ENCODE measurements at regions not wholly inside any gene's neighbourhood (a gene's known extent, or its start where the extent isn't known, plus 50 kb on each side); places are given as distances from the start of the nearest gene placed in this dataset.

- POLR2A ChIA-PET, result no interaction called here
Observed at GRCh38 chr7:110557-111232, 81.7 kb upstream of the FAM20C start.

More at GRCh38 chr7:110557-111232, 81.7 kb upstream of the FAM20C start:
- TF ChIP-seq NFIC (IDR thresholded peaks at IDR 0.05; ENCODE audit: borderline replicate concordance), result no peak
- no peak for TF ChIP-seq GABPA (IDR thresholded peaks at IDR 0.05; ENCODE audit: low read depth)
- TF ChIP-seq YY1 (IDR thresholded peaks at IDR 0.05; ENCODE audit: low read depth), result no peak
- TF ChIP-seq MXI1 (IDR thresholded peaks at IDR 0.05; ENCODE audit: low read depth, low read length), result no peak
- TF ChIP-seq, protein P1, sequence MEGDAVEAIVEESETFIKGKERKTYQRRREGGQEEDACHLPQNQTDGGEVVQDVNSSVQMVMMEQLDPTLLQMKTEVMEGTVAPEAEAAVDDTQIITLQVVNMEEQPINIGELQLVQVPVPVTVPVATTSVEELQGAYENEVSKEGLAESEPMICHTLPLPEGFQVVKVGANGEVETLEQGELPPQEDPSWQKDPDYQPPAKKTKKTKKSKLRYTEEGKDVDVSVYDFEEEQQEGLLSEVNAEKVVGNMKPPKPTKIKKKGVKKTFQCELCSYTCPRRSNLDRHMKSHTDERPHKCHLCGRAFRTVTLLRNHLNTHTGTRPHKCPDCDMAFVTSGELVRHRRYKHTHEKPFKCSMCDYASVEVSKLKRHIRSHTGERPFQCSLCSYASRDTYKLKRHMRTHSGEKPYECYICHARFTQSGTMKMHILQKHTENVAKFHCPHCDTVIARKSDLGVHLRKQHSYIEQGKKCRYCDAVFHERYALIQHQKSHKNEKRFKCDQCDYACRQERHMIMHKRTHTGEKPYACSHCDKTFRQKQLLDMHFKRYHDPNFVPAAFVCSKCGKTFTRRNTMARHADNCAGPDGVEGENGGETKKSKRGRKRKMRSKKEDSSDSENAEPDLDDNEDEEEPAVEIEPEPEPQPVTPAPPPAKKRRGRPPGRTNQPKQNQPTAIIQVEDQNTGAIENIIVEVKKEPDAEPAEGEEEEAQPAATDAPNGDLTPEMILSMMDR (IDR thresholded peaks at IDR 0.05), result no peak
- TF ChIP-seq TEAD4 (IDR thresholded peaks at IDR 0.05; ENCODE audit: borderline replicate concordance, insufficient read depth), result no peak
- TF ChIP-seq, protein P2, sequence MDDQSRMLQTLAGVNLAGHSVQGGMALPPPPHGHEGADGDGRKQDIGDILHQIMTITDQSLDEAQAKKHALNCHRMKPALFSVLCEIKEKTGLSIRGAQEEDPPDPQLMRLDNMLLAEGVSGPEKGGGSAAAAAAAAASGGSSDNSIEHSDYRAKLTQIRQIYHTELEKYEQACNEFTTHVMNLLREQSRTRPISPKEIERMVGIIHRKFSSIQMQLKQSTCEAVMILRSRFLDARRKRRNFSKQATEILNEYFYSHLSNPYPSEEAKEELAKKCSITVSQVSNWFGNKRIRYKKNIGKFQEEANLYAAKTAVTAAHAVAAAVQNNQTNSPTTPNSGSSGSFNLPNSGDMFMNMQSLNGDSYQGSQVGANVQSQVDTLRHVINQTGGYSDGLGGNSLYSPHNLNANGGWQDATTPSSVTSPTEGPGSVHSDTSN (IDR thresholded peaks at IDR 0.05), result no peak
- TF ChIP-seq MAX (IDR thresholded peaks at IDR 0.05; ENCODE audit: low read depth), result no peak
- TF ChIP-seq RAD21 (IDR thresholded peaks at IDR 0.05; ENCODE audit: low read length), result no peak
- no peak for TF ChIP-seq REST (IDR thresholded peaks at IDR 0.05; ENCODE audit: low read depth, low read length)
- Histone ChIP-seq H3K9me3 (peaks cover 23% of the 10 kb centered on the region), H3K4me1 (ENCODE audit: control insufficient read depth in 1 of 2, insufficient read depth in 2 of 2, low read depth in 1 of 2, low read length in 1 of 2) (no peaks in the 10 kb centered on the region), H3K27me3 (ENCODE audit: insufficient read depth) (no peaks in the 10 kb centered on the region), H4K20me1 (ENCODE audit: insufficient read depth) (no peaks in the 10 kb centered on the region), H3K36me3 (replicated peaks in 1 of 2; ENCODE audit: control insufficient read depth in 1 of 2, insufficient read depth in 2 of 2, low read length in 1 of 2) (no peaks in the 10 kb centered on the region), H3K4me2 (no peak overlapping the region), H3K27ac (ENCODE audit: low read depth in 2 of 2, low read length in 1 of 2) (no peak overlapping the region), H3K79me2 (ENCODE audit: insufficient read depth) (no peaks in the 10 kb centered on the region), H3K9ac (no peak overlapping the region), H3K9me2 (no peaks in the 10 kb centered on the region), H3F3A (replicated peaks; ENCODE audit: insufficient read depth) (no peaks in the 10 kb centered on the region), H2AFZ (ENCODE audit: low read depth) (no peak overlapping the region), H3K4me3 (ENCODE audit: low read depth in 2 of 2, low read length in 1 of 2) (no peak overlapping the region)
- 39% methylated on average over 11 of the region's 11 CpGs for WGBS (ENCODE audit: low lambda C conversion rate)
- CTCF ChIA-PET, result no interaction called here
- no peak for DNase-seq
